Upper lobe of left lung (tissue), 4 donors: ENCODE measurements at regions not wholly inside any gene's neighbourhood (a gene's known extent, or its start where the extent isn't known, plus 50 kb on each side); places are given as distances from the start of the nearest gene placed in this dataset.

ENCODE experiments used
- CTCF ChIP-seq, 6 experiments: fragments of 450-650 bp in 4 of 6; fragments of 200-600 bp in 2 of 6; sonication (generic) in 2 of 6; IDR thresholded peaks; one replicate each; pipeline ENCODE4 v1.5.1; 2016 to 2019; ENCODE audit warnings: antibody characterized with exemption in 6 of 6
- EP300 ChIP-seq, 4 donors: sonication (generic); formaldehyde crosslinking; IDR thresholded peaks; one replicate each; pipeline ENCODE4 v1.5.1; 2017; ENCODE audit warnings: antibody characterized with exemption in 4 of 4, control low read depth in 2 of 4
- POLR2A ChIP-seq, 4 donors: fragments of 450-650 bp; IDR thresholded peaks; one replicate each; pipeline ENCODE4 v1.5.1; 2016 to 2017; ENCODE audit warnings: antibody characterized with exemption in 4 of 4, mild to moderate bottlenecking in 2 of 4
- POLR2AphosphoS5 ChIP-seq, 2 donors: sonication (generic); formaldehyde crosslinking; IDR thresholded peaks; one replicate each; pipeline ENCODE4 v1.5.1; 2017; ENCODE audit warnings: antibody characterized with exemption in 2 of 2

- TF ChIP-seq CTCF (IDR thresholded peaks at IDR 0.05) = no peak
- no peak for TF ChIP-seq EP300 (IDR thresholded peaks at IDR 0.05)
- no peak for TF ChIP-seq POLR2A (IDR thresholded peaks at IDR 0.05)
- TF ChIP-seq POLR2AphosphoS5 (IDR thresholded peaks at IDR 0.05) = no peak
Observed at GRCh38 chr6:115570331-115570730, 490.4 kb downstream of the FRK start.
